ENCODE measurements at regions not wholly inside any gene's neighbourhood (a gene's known extent, or its start where the extent isn't known, plus 50 kb on each side); places are given as distances from the start of the nearest gene placed in this dataset.
"Not testable (repeated sequence)": the region's sequence is repeated elsewhere in the genome, so short reads cannot be mapped to it uniquely, and the experiment has no call there.

- DNase-seq = not testable (repeated sequence)
Observed at GRCh38 chr5:163961230-163961629, 455.8 kb downstream of the MAT2B start.

DNA sequence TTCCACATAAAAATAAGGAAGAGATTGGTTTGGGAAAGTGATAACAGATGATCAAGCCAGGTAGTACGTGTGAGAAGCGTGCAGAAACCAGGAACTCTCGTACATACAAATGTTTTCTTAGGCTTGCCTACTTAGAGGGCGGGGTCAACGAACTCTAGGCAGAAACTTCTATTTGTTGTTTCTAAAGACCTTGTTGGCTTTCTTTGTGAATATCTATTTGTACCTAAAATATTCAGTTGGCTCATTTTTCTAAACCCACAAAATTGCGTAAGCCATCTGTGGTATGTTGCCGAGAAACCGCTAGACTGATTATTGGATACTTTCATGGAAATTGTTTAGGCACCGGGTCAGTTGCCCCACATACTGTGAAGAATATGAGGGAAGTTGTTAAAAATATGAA lies 458.5 kb downstream of the MAT2B start:
- DNase-seq = no peak

GRCh38 chr5:163964671-163965070 lies 459.3 kb downstream of the MAT2B start:
- DNase-seq = no peak

DNA sequence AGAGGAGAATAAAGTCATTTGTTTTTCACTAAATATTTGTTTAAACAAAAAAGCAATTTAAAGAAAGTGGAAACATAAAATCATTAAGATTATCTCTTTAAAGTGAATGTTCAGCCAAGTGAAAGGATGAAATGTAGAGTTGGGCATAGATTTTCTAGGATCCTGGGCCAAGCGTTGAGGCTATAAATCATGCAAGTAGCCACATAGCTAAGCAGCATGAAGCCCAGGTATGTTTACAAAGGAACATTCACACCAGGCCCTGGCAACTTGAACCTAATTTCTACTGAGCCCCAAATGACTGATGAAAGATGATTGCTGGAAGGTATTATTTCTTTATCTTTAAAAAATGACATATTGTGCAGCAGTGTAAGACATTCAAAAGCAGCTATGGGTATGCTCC lies 461.8 kb downstream of the MAT2B start:
- DNase-seq = no peak

DNA sequence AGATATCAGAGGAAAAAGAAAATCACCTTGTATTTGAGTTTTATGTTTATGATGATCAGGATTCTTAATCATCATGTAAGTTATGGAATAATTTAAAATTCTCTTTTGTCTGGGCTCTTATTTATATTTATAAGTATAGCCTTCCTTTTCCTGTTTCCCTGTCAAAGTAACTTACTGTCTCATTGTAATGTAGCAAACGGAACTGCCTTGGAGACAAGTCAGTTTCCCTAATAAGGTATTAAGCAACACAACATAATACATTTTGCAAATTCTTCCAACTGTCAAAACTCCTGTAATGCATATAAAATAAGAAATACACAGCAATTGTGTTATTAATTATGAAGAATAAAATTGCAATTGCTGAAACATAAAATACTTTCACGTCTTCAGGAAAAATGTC lies 463.2 kb downstream of the MAT2B start:
- DNase-seq = no peak

DNA sequence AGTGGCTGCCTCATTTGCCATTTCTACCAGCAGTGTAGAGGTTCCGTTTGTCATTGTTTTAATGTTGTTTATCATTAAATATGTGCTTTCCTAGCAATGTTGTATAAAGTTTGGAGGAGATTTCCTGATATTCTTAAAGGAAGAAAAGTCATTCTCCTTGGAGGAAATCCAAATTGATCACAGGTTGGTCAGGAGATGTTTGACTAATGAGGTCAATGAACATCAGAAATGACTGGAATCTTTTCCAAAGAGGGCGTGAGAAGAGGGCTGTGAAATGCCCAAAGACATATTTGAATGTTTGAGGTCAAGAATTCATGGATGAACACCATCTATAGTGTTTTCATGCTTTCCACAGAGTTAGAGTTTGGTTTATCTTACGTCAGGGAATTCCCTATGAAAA lies 471.3 kb downstream of the MAT2B start:
- DNase-seq = no peak

- DNase-seq = no peak
Observed at GRCh38 chr5:163978897-163979296, 473.5 kb downstream of the MAT2B start.

GRCh38 chr5:163988566-163988965 lies 483.1 kb downstream of the MAT2B start:
- no peak for DNase-seq

DNA sequence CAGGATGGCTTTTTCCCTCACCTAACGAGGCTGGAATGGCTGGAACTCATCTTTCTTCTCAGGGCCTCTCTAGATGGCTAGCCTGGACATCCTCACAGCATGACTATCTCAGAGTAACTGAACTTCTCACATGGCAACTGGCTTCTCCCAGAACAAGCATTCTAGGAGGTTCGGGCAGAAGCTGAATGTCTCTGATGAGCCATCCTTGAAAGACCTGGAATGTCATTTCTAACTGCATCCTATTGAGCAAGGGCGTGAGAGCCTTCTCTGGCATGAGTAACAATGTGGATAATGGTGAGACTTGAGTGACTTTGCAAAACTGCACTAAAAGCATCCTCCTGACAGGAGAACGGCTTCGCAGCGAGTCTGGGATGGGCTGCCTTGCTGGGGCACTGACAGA lies 487.7 kb downstream of the MAT2B start:
- DNase-seq = no peak

- no peak for DNase-seq
Observed at GRCh38 chr5:163995206-163995605, 489.8 kb downstream of the MAT2B start.

GRCh38 chr5:163997965-163998364 lies 492.5 kb downstream of the MAT2B start:
- no peak for DNase-seq

DNA sequence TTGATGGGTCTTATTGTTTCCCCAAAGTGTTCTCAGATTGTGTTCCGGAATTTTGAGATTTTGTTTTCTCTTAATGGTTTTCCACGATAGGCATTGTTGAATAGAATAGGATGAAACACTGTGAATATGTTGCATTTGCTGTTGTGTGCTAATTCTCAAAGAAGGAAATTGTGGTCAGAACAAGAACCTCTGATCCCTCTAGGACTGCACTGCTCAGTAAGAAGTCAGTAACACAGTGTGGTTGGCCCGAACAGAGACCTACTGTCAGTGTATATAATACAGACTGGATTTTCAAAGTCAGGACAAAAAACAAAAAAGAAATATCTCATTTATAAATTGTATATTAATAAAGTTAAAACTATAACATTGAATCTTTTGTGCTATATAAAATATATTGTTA lies 494.8 kb downstream of the MAT2B start:
- DNase-seq = no peak

DNA sequence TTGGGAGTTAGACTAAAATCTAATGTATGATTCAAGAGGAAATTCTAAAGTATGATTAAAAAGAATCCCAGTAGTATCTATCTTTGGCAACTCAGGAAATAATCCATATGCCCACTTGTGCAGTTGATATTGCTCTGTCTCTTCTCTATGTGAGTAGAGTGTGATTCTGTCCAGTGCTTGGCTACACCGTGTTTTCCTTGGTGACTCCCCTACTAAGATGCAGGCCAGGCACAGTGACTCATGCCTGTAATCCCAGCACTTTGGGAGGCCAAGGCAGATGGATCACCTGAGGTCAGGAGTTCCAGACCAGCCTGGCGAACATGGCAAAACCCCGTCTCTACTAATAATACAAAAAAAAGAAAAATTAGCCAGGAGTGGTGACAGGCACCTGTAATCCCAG lies 495.4 kb downstream of the MAT2B start:
- DNase-seq = no peak

DNA sequence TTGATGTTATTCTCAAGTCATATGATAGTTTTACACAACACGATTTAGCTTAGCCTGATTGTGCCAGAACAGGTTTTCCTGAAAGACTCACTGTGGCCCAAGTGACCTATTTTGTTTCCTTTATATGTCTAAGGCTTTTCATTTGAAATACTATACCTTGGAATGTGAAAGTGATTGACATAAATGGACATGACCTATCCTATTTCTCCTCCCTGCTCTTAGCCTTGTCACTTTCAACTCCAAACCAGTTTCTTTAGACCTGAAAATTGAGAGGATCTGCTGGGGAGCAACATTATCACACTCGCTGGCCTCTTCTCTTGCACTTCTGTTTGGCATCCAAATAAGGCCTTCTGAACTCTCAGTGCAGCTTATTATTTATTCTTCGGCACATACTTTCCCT lies 496.8 kb downstream of the MAT2B start:
- no peak for DNase-seq

GRCh38 chr5:164002628-164003027 lies 497.2 kb downstream of the MAT2B start:
- no peak for DNase-seq

DNA sequence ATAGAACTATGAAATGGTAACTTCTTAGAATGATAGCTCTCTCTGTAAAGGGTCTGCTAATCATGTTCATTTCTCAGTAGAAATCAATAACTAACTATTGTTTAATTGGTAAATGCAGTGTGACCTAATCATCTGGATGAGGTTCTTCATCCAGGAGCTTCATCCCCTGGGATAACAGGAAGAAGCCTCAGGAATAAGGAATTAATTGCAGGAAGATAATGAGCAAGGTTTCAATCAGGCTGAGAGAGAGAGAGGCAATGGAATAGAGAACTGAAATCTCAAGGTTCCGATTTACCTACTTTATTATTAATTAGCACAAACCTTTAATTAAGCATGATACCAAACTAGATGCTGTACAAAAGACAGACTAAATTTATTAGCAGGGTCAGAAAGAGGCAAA lies 499.7 kb downstream of the MAT2B start:
- no peak for DNase-seq

DNA sequence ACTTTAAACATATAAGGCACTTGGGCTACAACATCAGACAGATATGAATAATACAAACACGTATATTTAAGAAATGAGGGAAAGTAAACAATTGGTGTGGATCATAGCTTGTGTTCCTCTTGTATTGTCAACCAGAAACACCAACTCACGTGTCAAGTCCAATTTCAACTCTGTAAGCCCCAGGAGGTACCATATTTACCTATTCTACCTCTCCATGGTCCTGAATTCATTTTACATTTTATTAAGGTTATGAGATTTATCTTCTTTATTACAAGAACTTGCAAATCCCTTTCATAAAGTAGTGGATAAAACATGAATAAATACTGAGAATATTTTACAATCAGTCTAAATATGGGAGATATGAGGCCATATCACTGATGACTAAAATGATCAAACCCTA lies 501.6 kb downstream of the MAT2B start:
- no peak for DNase-seq

DNA sequence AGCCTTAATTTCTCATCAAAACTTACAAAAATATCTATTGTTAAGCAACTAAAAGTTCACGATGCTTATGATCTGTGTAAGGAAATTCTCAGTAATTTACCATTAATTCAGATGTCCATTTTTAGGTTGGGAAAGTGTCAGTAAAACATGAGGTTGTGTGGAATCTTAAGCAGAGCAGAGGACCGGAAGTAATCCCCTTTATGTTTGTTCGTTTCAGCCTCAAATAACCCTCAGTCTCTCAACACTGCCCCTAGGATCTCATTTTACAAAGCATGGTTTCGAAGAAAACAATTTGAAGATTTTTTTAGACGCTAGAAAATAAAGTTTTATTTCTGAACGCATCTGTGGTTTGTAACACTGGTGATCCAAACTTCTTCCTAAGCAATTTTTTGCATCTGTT lies 504.2 kb downstream of the MAT2B start:
- no peak for DNase-seq

DNA sequence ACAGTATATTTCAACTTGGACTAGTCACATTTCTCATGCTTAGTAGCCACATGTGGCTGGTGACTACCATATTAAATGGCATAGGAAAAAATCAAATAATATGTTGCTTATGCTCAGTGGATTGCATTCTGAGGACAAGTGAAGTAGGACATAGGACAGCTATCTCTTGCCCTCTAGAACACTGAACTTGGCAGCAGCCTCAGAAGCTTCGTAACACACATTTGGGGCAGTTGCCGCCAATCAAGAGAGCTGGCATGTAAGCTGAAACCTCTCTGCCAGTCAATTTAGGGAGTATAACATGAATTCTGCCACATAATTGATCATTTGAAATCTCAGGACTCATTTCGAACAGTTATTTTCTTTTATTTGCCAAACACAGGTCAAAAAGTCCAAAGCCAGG lies 505.5 kb downstream of the MAT2B start:
- no peak for DNase-seq

- DNase-seq = no peak
Observed at GRCh38 chr5:164012371-164012770, 507.0 kb downstream of the MAT2B start.

- peak; percentile 38 for DNase-seq
Observed at GRCh38 chr5:164013077-164013670, 507.8 kb downstream of the MAT2B start.

GRCh38 chr5:164020116-164020515 lies 514.7 kb downstream of the MAT2B start:
- DNase-seq = no peak

DNA sequence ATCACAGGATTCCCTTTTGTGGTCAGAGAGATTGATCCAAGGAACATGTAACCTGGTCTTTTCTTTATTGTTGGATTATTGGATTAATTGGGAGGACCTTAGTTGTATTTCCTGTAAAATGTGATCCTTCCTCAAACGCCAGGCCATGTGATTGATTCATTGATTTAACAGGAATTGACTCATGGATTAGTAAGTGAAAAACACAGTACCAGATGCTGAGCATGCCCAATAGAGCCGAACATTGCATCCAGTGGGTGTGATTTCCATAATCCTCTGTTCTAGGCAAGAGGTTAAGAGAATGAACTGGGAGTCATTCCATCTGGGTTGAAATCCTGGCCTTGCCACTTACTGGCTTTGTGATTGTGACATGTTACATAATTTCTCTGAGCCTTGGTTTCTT lies 522.3 kb downstream of the MAT2B start:
- DNase-seq = no peak

GRCh38 chr5:164038128-164038783 lies 532.8 kb downstream of the MAT2B start:
- no peak for DNase-seq

DNA sequence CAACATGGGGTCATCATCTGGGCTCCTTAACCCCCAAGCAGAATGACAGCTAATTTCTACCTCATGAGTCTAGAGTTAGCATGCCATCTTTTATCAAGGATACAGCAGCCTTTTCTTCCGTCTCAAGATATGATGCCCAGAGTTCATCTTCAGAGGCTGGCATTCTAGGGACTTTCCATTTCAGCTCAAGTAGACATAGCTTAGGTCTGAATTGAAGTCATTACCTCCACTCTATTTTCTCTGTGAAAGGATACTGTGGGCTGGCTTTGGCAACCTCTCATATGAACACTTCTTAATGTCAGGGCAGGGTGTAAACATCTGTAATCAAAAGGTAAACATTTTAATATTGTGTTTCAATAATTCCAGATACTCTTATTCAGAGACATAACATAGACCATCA lies 535.7 kb downstream of the MAT2B start:
- DNase-seq = no peak
